ENCODE measurements at regions not wholly inside any gene's neighbourhood (a gene's known extent, or its start where the extent isn't known, plus 50 kb on each side); places are given as distances from the start of the nearest gene placed in this dataset.

DNA sequence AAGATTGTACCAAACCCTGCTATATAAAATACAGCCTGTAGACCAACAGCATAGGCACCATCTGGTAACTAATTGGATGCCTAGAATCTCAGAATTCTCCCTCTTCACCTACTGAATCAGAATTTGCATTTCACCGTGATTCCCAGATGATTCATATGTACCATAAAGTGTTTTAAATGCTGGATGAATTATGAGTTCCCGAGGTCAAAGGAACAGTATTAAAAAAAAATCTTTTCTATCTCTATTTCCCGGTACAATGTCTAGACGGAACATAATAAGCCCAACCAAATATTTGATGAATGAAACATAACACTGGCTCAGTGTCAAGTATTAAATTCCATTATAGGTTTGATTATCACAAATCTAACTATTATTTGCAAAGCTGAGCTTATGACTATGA lies 280.0 kb downstream of the ANKRD50 start:
- no peak for TF ChIP-seq TAF1 (IDR thresholded peaks at IDR 0.05; ENCODE audit: borderline replicate concordance, low read depth, low read length)
- TF ChIP-seq POLR2AphosphoS5 (IDR thresholded peaks at IDR 0.05; ENCODE audit: low read depth, low read length), result no peak
- TF ChIP-seq POLR2A (IDR thresholded peaks at IDR 0.05; ENCODE audit: low read depth, low read length), result no peak

Data from GM12892 (cell line).